AG09309 (cell line): ENCODE measurements at regions not wholly inside any gene's neighbourhood (a gene's known extent, or its start where the extent isn't known, plus 50 kb on each side); places are given as distances from the start of the nearest gene placed in this dataset.

ENCODE experiments used
- DNase-seq: peaks from one replicate; pipeline ENCODE4 v3.0.0-alpha.2; 2010; ENCODE audit warnings: low read depth
- H3K4me3 ChIP-seq: 2 replicates; pipeline ENCODE4 v1.5.1; 2011; ENCODE audit warnings: mild to moderate bottlenecking, low read depth, low read length, moderate library complexity; ENCODE audit not compliant: control insufficient read depth
- CTCF ChIP-seq: IDR thresholded peaks from 2 replicates; pipeline ENCODE4 v1.5.1; 2011; ENCODE audit warnings: mild to moderate bottlenecking, low read depth, low read length, inconsistent platforms; ENCODE audit not compliant: insufficient read depth, control insufficient read depth; ENCODE audit errors: missing control alignments

GRCh38 chr4:30617836-30618235 is 102.3 kb upstream of the PCDH7 start:
- no peak overlapping the region for H3K4me3 ChIP-seq
- TF ChIP-seq CTCF, result no peak
- no peak for DNase-seq

DNA sequence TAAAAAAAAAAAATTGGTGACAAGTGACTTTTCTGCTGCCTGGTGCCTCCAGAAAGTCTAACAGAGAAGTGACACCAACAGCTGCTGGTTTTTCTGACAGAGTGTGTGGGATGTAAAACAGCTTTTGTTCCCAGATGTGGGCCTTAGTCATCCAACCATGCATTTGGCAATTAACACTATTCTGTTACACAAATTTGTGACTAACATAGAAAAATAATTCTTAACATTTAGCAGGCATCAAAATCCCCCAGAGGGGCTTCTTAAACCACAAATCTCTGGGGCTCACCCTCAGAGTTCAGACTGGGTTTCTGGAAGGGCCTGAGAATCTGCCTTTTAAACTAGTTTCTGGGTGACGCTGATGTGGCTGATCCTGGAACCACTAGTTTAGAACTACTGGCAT is 100.5 kb upstream of the PCDH7 start:
- TF ChIP-seq CTCF, result no peak
- no peak overlapping the region for H3K4me3 ChIP-seq
- DNase-seq, result no peak

DNA sequence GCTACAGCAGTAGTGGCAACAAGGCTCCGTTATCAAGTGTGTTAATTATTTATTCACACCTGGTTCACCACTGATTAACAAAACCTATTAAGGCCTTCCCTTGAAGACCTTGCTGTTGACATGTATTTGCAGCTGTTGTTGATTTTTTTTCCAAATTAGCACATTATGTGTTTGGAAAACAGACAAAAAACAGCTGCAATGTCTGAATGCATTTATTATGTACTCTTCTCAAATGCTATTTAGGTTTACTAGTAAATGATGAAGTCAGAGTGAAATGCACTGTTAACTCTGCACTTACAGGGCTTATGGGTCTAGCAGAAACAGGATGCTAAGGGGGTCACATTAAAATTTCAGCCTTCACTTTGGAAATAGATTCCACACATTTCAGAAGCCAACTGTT is 99.5 kb upstream of the PCDH7 start:
- H3K4me3 ChIP-seq, result no peak overlapping the region
- no peak for DNase-seq
- TF ChIP-seq CTCF, result no peak

- no peak for DNase-seq
- TF ChIP-seq CTCF, result no peak
- H3K4me3 ChIP-seq, result no peak overlapping the region
Measured at GRCh38 chr4:30630431-30630830, 89.7 kb upstream of the PCDH7 start.

DNA sequence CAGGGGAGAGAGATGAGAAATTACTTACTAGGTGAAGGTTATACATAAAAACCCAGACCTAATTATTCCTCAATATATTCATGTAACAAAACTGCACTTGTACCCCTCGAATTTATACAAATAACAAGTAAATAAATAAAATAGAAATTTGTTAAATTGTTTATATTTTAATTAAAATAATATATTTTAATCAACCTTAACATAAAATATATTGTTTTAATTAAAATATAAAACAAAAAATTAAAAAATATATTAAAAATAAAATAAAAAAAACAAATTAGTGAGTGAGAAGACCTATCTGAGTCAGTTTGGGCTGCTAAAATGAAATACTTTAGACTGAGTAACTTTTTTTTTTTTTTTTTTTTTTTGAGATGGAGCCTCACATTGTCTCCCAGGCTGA is 87.4 kb upstream of the PCDH7 start:
- no peak for TF ChIP-seq CTCF
- DNase-seq, result no peak
- H3K4me3 ChIP-seq, result no peak overlapping the region

DNA sequence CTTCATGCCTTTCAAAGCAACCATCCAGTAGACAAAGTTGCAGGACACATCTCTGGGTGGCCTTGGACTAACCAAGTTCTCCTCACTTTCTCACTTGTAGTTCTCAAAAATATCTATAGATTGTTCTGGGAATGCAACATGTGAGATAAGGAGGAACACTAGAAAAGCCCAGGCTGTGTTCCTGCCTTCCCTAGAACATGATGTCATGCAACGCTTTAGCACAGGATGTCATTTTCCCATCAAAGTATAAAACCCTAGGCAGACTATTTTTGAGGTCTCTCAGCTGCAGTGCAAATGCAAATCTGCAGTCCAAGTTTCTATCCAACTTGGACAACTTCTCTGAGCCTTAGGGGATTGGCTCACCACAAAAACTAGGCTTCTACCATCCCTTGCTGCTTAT is 78.8 kb upstream of the PCDH7 start:
- no peak for DNase-seq
- H3K4me3 ChIP-seq, result no peak overlapping the region
- TF ChIP-seq CTCF, result no peak

DNA sequence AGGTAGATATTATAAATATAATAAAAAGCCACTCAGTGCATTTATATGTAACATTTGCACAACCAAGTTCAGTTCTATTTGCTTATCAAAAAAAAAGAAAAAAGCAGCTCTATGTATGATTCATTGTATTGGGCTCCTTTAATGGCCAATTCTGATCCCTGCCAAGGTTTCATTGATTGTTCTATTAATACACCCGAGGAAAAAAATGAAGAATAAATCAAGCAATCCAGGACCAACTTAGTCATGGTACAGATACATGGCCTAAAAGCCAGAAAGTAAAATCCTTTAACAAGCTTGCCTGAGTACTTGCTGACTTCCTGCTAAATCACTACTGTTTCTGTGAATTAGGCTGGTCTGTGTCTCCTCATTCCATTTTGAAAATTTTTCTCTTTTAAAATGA is 77.6 kb upstream of the PCDH7 start:
- no peak for DNase-seq
- no peak overlapping the region for H3K4me3 ChIP-seq
- no peak for TF ChIP-seq CTCF
